Epithelial cell of proximal tubule (primary cell): ENCODE measurements at regions not wholly inside any gene's neighbourhood (a gene's known extent, or its start where the extent isn't known, plus 50 kb on each side); places are given as distances from the start of the nearest gene placed in this dataset.

ENCODE experiments used
- DNase-seq: peaks from one replicate; pipeline ENCODE4 v3.0.0-alpha.2; 2011; ENCODE audit warnings: low read depth
- H3K4me3 ChIP-seq: 2 replicates; pipeline ENCODE4 v1.5.1; 2011; ENCODE audit warnings: low read depth, mild to moderate bottlenecking, low read length
- TF ChIP-seq, protein P1 (sequence below): conservative IDR thresholded peaks from 2 replicates; pipeline ENCODE4 v1.5.1; 2012; ENCODE audit warnings: low read depth, mild to moderate bottlenecking, low read length

DNA sequence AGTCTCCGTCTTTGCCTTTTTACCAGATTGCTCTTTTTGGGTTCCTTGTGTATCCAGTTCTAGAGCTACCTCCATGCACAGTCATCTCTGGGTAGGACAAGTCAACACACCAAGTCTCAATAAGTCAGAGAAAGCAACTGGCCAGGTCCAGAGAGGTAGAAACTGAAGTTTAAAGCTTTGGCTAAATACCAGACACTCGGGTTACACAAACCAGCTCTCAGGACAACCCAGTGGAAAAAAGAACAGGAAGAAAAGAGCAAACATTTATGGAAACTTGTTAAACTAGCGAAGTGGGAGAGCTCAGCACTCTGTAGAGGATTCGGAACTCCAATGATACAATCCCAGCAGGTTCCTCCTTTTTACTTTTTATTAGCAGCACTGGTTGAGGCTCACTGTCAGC is 291.0 kb upstream of the CPEB2 start:
- H3K4me3 ChIP-seq: no peak overlapping the region
- TF ChIP-seq, protein P1, sequence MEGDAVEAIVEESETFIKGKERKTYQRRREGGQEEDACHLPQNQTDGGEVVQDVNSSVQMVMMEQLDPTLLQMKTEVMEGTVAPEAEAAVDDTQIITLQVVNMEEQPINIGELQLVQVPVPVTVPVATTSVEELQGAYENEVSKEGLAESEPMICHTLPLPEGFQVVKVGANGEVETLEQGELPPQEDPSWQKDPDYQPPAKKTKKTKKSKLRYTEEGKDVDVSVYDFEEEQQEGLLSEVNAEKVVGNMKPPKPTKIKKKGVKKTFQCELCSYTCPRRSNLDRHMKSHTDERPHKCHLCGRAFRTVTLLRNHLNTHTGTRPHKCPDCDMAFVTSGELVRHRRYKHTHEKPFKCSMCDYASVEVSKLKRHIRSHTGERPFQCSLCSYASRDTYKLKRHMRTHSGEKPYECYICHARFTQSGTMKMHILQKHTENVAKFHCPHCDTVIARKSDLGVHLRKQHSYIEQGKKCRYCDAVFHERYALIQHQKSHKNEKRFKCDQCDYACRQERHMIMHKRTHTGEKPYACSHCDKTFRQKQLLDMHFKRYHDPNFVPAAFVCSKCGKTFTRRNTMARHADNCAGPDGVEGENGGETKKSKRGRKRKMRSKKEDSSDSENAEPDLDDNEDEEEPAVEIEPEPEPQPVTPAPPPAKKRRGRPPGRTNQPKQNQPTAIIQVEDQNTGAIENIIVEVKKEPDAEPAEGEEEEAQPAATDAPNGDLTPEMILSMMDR: no peak
- DNase-seq: no peak

DNA sequence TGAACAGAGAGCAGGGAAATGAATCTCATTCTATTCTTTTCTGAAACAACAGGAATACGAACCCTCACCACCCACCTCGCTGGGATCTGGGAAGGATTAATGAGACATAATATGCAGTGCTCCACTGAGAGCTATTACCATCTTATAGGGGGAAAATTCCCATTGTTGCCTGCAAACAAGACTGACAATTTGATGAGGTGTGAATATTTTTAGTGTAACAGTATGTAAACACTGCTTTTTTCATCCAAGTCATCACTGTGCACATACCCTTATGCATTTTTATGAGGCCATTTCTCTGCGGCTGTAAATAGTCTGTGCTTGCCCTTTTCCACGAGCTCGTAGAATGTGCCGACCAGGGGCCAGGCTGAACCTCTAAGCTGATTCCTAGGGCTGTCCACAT is 285.6 kb upstream of the CPEB2 start:
- no peak for DNase-seq
- no peak overlapping the region for H3K4me3 ChIP-seq
- TF ChIP-seq, protein P1: no peak

DNA sequence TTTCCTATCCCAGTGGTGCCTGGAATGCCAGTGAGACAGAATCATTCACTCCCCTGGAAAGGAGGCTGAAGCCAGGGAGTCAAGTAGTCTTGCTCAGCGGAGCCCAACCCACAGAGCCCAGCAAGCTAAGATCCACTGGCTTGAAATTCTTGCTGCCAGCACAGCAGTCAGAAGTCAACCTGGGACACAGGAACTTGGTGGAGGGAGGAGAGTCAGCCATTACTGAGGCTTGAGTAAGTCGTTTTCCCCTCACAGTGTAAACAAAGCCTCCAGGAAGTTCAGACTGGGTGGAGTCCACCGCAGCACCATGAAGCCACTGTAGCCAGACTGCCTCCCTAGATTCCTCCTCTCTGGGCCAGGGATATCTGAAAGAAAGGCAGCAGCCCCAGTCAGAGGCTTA is 283.2 kb upstream of the CPEB2 start:
- H3K4me3 ChIP-seq: no peak overlapping the region
- TF ChIP-seq, protein P1: no peak
- DNase-seq: peak; percentile 20

DNA sequence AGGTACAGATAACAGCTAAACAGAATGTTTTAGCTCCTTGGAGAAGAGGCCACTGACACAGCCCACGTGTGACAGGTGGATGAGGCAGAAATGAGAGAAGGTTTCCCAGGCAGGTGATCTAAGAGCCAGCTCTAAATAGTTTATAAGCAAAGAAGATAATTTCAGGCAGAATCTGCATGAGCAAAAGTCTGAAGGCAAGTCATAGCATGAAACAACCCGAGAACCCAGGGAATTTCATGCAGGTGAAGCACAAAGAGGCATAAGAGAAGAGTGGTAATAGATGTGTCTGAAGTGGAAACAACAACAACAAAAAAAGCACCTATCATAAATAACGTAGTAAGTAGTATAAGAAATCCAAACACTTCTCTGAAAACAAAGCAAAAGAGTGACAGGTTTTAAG is 275.8 kb upstream of the CPEB2 start:
- no peak for DNase-seq
- TF ChIP-seq, protein P1: no peak
- H3K4me3 ChIP-seq: no peak overlapping the region

DNA sequence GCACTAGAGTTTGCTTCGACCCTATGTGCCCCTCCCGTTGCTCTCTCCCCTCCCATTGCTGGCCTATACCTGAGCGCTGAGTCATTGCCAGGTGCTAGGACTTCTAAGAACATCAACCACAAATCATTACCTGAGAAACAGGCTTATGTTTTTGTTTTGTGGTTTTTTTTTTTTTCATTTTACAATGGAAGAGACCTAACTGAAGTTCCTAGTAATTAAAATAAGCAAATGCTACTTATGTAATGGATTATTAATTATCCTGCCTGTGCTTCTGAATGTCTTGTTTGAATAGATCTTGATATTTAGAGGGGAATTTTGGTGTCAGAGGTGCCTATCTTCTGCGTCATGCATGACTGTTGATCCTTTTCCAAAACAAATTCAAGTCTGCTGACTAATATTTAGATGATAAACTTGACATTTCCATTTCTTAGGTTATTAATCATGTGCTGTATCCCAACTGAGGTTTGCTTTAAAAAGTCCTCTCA is 275.4 kb upstream of the CPEB2 start:
- no peak for DNase-seq
- TF ChIP-seq, protein P1: no peak
- no peak overlapping the region for H3K4me3 ChIP-seq

DNA sequence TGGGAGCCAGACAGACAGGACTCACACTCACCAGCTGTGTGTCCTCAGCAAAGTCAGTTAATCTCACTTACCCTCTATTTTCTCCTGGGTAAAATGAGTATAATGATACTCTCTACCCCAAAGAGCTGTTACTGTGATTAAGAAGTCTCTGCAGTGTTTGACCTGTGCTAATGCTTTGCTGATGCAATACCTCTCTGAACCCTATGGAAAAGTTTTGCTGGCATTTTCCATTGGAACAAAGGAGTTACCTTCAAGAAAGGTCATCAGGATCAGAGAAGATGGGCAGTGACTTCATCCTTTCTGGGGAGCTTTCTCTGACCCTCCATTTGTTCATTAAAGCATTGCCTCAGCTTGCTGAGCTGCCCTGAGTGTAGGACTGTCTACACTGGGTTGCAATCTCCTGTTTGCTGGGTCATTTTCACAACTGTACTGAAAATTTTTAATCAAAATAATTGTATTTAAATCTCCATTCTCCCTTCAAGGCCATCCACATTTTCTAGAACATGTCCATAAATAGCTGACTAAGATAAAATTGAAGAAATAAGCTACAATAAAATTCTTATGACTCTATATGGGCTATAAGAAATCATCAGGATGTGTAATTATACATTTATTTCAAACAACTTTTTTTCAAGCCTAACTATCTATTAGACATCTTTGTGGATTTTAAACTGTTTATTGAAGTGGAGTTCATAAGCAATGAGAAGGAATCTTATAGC is 272.8 kb upstream of the CPEB2 start:
- no peak for DNase-seq
- TF ChIP-seq, protein P1: no peak
- H3K4me3 ChIP-seq: no peak overlapping the region

DNA sequence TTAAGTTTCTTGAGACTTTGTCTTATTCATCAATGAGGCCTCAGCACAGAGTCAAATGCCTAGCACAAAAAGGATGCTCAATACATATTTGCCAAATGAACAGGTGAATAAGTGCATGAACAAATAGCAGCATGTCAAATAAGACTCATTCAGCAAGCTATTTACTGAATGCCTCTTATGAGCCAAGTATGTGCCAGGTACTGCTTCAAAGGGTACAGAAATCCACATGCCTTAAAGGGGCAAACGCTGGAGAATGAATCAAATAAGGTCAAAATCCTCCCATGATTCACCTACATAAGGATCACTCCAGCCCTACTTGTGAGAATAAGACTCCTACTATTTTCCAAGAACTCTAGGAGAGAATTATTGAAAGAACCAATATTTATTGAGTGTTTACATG is 260.2 kb upstream of the CPEB2 start:
- no peak overlapping the region for H3K4me3 ChIP-seq
- TF ChIP-seq, protein P1: no peak
- no peak for DNase-seq
